GM12878 (cell line): ENCODE measurements at regions not wholly inside any gene's neighbourhood (a gene's known extent, or its start where the extent isn't known, plus 50 kb on each side); places are given as distances from the start of the nearest gene placed in this dataset.

Experiments
- ATAC-seq: fragments of 200-7000 bp; cut with Tn5 transposase; 3 replicates; pipeline ENCODE4 v1.9.1; 2020; ENCODE audit warnings: mild to moderate bottlenecking, moderate library complexity
- BruUV-seq: library from RNA; stranded (reverse); fragments of 400-500 nt; replicated peaks from 2 replicates; lab custom pipeline; 2021; lab: Mats Ljungman, UMichigan
- CTCF ChIA-PET: fragments of 300-600 bp; sonication (Branson Sonifier 250); formaldehyde crosslinking; extraction: SDS; loops from one replicate; lab custom pipeline; 2021; ENCODE audit warnings: inconsistent platforms; lab: Yijun Ruan, JAX
- POLR2A ChIA-PET: fragments of 350-600 bp; formaldehyde crosslinking; extraction: SDS; loops from one replicate; lab custom pipeline; 2021; ENCODE audit warnings: inconsistent platforms; lab: Charles Lee
- RAD21 ChIA-PET: fragments of 300-600 bp; sonication (Branson Sonifier 250); formaldehyde crosslinking; loops from one replicate; lab custom pipeline; 2023; ENCODE audit warnings: antibody characterized with exemption; ENCODE audit not compliant: unreplicated experiment; lab: Charles Lee
- SMC1A ChIA-PET: fragments of 300-600 bp; sonication (Branson Sonifier 250); formaldehyde crosslinking; loops from one replicate; lab custom pipeline; 2023; ENCODE audit not compliant: unreplicated experiment, uncharacterized antibody; lab: Charles Lee
- DNase-seq: peaks from one replicate; pipeline ENCODE4 v3.0.0-alpha.2; 2011; ENCODE audit warnings: low read depth, low spot score
- FAIRE-seq: peaks from 3 replicates; lab custom pipeline; 2011; peaks lifted over from hg19 to GRCh38; lab: Jason Lieb, UNC
- H2AFZ ChIP-seq: 2 replicates; pipeline ENCODE4 v1.6.0; 2011; ENCODE audit warnings: low read depth, low read length, control low read depth; ENCODE audit not compliant: control insufficient read depth
- H3K27ac ChIP-seq: 2 replicates; pipeline ENCODE4 v1.5.1; 2011; ENCODE audit warnings: control low read depth; ENCODE audit not compliant: control insufficient read depth, insufficient read depth
- H3K27me3 ChIP-seq, 2 experiments: replicated peaks in 1 of 2; 2 replicates each; pipeline versions ENCODE4 v1.6.0 to v1.6.1; 2011; ENCODE audit warnings: low read length in 1 of 2; ENCODE audit not compliant: control insufficient read depth in 2 of 2, insufficient read depth in 2 of 2
- H3K36me3 ChIP-seq, 2 experiments: 2 replicates each; pipeline ENCODE4 v1.5.1; 2011; ENCODE audit warnings: low read length in 1 of 2; ENCODE audit not compliant: control insufficient read depth in 2 of 2, insufficient read depth in 2 of 2
- H3K4me1 ChIP-seq: 2 replicates; pipeline ENCODE4 v1.6.1; 2011; ENCODE audit warnings: mild to moderate bottlenecking, low read length, moderate library complexity, mixed read lengths; ENCODE audit not compliant: control insufficient read depth, insufficient read depth
- H3K4me2 ChIP-seq: 2 replicates; pipeline ENCODE4 v1.6.0; 2011; ENCODE audit warnings: control low read depth; ENCODE audit not compliant: control insufficient read depth, insufficient read depth
- H3K4me3 ChIP-seq: fragments of 200-600 bp; sonication (generic); 2 replicates; pipeline ENCODE4 v1.5.1; 2016
- H3K79me2 ChIP-seq: 2 replicates; pipeline ENCODE4 v1.6.0; 2011; ENCODE audit warnings: low read length; ENCODE audit not compliant: control insufficient read depth, insufficient read depth
- H3K9ac ChIP-seq: 2 replicates; pipeline ENCODE4 v1.8.0; 2011; ENCODE audit warnings: low read length, control low read depth, mixed read lengths; ENCODE audit not compliant: control insufficient read depth, insufficient read depth
- H3K9me3 ChIP-seq: replicated peaks from 3 replicates; pipeline ENCODE4 v1.5.1; 2011; ENCODE audit warnings: mild to moderate bottlenecking, low read length; ENCODE audit not compliant: control insufficient read depth, insufficient read depth
- H4K20me1 ChIP-seq: 2 replicates; pipeline ENCODE4 v1.6.0; 2011; ENCODE audit not compliant: control insufficient read depth, insufficient read depth
- CHD2 ChIP-seq: IDR thresholded peaks from 2 replicates; pipeline ENCODE4 v1.6.1; 2011; ENCODE audit warnings: low read depth, low read length, improper control_type of control experiment, borderline replicate concordance
- EED ChIP-seq: sonication (generic); IDR thresholded peaks from 2 replicates; pipeline ENCODE4 v1.6.1; 2016; ENCODE audit warnings: antibody characterized with exemption, low read depth
- MEF2A ChIP-seq: IDR thresholded peaks from 2 replicates; pipeline ENCODE4 v1.6.1; 2011; ENCODE audit warnings: low read depth, mild to moderate bottlenecking, low read length, moderate library complexity; ENCODE audit not compliant: insufficient read depth
- PAX8 ChIP-seq: fragments of 450-650 bp; IDR thresholded peaks from 2 replicates; pipeline ENCODE4 v1.6.1; 2017; ENCODE audit warnings: mild to moderate bottlenecking, moderate library complexity
- RB1 ChIP-seq: fragments of 450-650 bp; formaldehyde crosslinking; IDR thresholded peaks from 2 replicates; pipeline ENCODE4 v1.6.1; 2017; ENCODE audit warnings: mild to moderate bottlenecking, borderline replicate concordance
- RCOR1 ChIP-seq: conservative IDR thresholded peaks from 2 replicates; pipeline ENCODE4 v1.6.1; 2012; ENCODE audit warnings: low read depth, low read length, improper control_type of control experiment
- SMARCA5 ChIP-seq: fragments of 450-650 bp; IDR thresholded peaks from 2 replicates; pipeline ENCODE4 v1.6.1; 2017; ENCODE audit warnings: mild to moderate bottlenecking
- SUZ12 ChIP-seq: fragments of 200-600 bp; sonication (generic); IDR thresholded peaks from one replicate; pipeline ENCODE4 v1.6.1; 2018; ENCODE audit warnings: antibody characterized with exemption, mild to moderate bottlenecking; ENCODE audit not compliant: unreplicated experiment
- WGBS: methylation state at CpG from one replicate; pipeline ENCODE4 v1.1.6; 2016; ENCODE audit warnings: low lambda C conversion rate; ENCODE audit not compliant: insufficient replicate concordance, insufficient coverage; ENCODE audit errors: missing lambda C conversion rate; 5-methylcytosine and 5-hydroxymethylcytosine counted together
- in situ Hi-C: fragments of 300-500 bp; cut with MboI; formaldehyde crosslinking; loops from 9 replicates; pipeline ENCODE4 v1.14.3; 2018; ENCODE audit warnings: mixed read lengths
- intact Hi-C: fragments of 100-400 bp; cut with micrococcal nuclease; formaldehyde crosslinking; loops from one replicate; pipeline ENCODE4 v1.14.2; 2022; ENCODE audit not compliant: unreplicated experiment
- TF ChIP-seq, protein P1 (sequence below): fragments of 450-650 bp; IDR thresholded peaks from 2 replicates; pipeline ENCODE4 v1.6.1; 2018; ENCODE audit warnings: mild to moderate bottlenecking, low read depth, moderate library complexity; ENCODE audit not compliant: partially characterized antibody
- TF ChIP-seq, protein P2 (sequence below): IDR thresholded peaks from 2 replicates; pipeline ENCODE4 v1.6.1; 2012; ENCODE audit warnings: mild to moderate bottlenecking, low read depth, low read length

DNA sequence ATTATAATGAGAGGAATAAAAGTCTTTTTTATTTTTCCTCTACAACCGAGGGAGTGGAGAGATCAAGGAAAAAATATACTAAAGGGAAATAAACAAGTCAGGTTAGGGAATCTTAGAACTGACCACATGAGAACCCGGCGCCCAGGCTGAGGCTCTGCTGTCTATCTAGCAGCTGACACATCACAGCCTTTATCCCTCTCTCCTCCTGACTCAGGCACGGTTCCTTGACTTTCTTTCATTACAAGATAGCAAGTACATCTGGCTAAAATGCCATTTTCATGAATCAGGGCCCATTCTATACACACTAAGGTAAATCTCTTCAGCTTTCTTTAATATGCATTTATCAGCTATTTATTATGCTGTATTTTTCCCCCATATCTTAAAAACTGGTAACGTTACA lies 296.0 kb downstream of the TMX3 start:
- H3K4me1 ChIP-seq: no peaks in the 10 kb centered on the region
- no peak for FAIRE-seq
- RAD21 ChIA-PET: no interaction called here

More for the DNA sequence above, 296.0 kb downstream of the TMX3 start:
- intact Hi-C loops: no loop called here
- no peak overlapping the region for H3K27ac ChIP-seq
- H3K4me3 ChIP-seq: no peak overlapping the region
- H3K4me2 ChIP-seq: no peak overlapping the region
- no peaks in the 10 kb centered on the region for H3K79me2 ChIP-seq
- ATAC-seq (no peak), DNase-seq (no peak)
- in situ Hi-C loops: no loop called here
- TF ChIP-seq RCOR1 (no peak), SMARCA5 (no peak), RB1 (no peak), CHD2 (no peak), MEF2A (no peak), SUZ12 (no peak), EED (no peak), PAX8 (no peak)
- TF ChIP-seq, protein P1, sequence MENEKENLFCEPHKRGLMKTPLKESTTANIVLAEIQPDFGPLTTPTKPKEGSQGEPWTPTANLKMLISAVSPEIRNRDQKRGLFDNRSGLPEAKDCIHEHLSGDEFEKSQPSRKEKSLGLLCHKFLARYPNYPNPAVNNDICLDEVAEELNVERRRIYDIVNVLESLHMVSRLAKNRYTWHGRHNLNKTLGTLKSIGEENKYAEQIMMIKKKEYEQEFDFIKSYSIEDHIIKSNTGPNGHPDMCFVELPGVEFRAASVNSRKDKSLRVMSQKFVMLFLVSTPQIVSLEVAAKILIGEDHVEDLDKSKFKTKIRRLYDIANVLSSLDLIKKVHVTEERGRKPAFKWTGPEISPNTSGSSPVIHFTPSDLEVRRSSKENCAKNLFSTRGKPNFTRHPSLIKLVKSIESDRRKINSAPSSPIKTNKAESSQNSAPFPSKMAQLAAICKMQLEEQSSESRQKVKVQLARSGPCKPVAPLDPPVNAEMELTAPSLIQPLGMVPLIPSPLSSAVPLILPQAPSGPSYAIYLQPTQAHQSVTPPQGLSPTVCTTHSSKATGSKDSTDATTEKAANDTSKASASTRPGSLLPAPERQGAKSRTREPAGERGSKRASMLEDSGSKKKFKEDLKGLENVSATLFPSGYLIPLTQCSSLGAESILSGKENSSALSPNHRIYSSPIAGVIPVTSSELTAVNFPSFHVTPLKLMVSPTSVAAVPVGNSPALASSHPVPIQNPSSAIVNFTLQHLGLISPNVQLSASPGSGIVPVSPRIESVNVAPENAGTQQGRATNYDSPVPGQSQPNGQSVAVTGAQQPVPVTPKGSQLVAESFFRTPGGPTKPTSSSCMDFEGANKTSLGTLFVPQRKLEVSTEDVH: no peak
- TF ChIP-seq, protein P2, sequence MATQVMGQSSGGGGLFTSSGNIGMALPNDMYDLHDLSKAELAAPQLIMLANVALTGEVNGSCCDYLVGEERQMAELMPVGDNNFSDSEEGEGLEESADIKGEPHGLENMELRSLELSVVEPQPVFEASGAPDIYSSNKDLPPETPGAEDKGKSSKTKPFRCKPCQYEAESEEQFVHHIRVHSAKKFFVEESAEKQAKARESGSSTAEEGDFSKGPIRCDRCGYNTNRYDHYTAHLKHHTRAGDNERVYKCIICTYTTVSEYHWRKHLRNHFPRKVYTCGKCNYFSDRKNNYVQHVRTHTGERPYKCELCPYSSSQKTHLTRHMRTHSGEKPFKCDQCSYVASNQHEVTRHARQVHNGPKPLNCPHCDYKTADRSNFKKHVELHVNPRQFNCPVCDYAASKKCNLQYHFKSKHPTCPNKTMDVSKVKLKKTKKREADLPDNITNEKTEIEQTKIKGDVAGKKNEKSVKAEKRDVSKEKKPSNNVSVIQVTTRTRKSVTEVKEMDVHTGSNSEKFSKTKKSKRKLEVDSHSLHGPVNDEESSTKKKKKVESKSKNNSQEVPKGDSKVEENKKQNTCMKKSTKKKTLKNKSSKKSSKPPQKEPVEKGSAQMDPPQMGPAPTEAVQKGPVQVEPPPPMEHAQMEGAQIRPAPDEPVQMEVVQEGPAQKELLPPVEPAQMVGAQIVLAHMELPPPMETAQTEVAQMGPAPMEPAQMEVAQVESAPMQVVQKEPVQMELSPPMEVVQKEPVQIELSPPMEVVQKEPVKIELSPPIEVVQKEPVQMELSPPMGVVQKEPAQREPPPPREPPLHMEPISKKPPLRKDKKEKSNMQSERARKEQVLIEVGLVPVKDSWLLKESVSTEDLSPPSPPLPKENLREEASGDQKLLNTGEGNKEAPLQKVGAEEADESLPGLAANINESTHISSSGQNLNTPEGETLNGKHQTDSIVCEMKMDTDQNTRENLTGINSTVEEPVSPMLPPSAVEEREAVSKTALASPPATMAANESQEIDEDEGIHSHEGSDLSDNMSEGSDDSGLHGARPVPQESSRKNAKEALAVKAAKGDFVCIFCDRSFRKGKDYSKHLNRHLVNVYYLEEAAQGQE: no peak
- TF ChIP-seq, all 136 proteins: peak for 0
- Histone ChIP-seq H3K36me3 (no peaks in the 10 kb centered on the region), H3K27me3 (no peaks in the 10 kb centered on the region), H4K20me1 (no peaks in the 10 kb centered on the region), H3K9ac (no peak overlapping the region), H3K9me3 (no peaks in the 10 kb centered on the region), H2AFZ (no peak overlapping the region)
- POLR2A ChIA-PET: no interaction called here
- BruUV-seq: no TSS peak
- CTCF ChIA-PET: no interaction called here
- SMC1A ChIA-PET: interaction anchor here (1.0 kb wide), 1 partner anchor 17 kb away, joined by 3 read pairs; no protein-coding TSS in a partner anchor
- 48% methylated on average over 5 of the region's 5 CpGs for WGBS
